Thyroid gland (tissue), 4 donors: ENCODE measurements at regions not wholly inside any gene's neighbourhood (a gene's known extent, or its start where the extent isn't known, plus 50 kb on each side); places are given as distances from the start of the nearest gene placed in this dataset.

Experiments used
- POLR2A ChIP-seq, 2 donors: fragments of 450-650 bp; IDR thresholded peaks; one replicate each; pipeline ENCODE4 v1.6.1; 2017; ENCODE audit warnings: antibody characterized with exemption in 2 of 2, mild to moderate bottlenecking in 2 of 2, moderate library complexity in 1 of 2
- TF ChIP-seq, protein P1 (sequence below), 6 experiments: fragments of 200-600 bp in 3 of 6; fragments of 450-650 bp in 3 of 6; sonication (generic) in 3 of 6; IDR thresholded peaks; one replicate each; pipeline ENCODE4 v1.5.1; 2016 to 2019; ENCODE audit warnings: antibody characterized with exemption in 6 of 6, mild to moderate bottlenecking in 2 of 6, inconsistent platforms in 1 of 6, moderate library complexity in 1 of 6

DNA sequence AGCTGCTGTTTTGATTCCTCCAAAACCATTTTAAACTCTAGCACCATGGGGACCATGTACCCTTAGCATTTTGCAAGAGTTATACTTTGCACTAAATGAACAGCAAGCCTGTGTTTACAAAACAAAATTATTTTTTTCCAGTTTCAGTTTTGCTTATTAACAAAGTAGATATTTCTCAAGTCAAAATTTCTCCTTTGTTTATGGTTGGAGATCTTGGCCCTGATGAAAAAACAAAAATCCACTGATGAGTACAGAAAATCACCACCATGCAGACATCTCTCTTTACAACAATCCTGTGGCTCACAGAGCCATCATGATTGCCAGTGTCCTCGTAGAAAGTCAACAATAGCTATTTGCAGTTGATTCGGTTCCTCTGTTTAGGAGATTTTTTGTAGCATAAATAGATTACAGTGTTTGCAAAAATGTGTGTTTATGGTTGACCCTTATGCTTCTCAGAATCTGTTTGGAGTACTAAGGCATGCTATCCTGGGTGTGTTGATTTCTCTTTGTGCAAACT is 201.1 kb upstream of the NUDT4 start:
- TF ChIP-seq, protein P1, sequence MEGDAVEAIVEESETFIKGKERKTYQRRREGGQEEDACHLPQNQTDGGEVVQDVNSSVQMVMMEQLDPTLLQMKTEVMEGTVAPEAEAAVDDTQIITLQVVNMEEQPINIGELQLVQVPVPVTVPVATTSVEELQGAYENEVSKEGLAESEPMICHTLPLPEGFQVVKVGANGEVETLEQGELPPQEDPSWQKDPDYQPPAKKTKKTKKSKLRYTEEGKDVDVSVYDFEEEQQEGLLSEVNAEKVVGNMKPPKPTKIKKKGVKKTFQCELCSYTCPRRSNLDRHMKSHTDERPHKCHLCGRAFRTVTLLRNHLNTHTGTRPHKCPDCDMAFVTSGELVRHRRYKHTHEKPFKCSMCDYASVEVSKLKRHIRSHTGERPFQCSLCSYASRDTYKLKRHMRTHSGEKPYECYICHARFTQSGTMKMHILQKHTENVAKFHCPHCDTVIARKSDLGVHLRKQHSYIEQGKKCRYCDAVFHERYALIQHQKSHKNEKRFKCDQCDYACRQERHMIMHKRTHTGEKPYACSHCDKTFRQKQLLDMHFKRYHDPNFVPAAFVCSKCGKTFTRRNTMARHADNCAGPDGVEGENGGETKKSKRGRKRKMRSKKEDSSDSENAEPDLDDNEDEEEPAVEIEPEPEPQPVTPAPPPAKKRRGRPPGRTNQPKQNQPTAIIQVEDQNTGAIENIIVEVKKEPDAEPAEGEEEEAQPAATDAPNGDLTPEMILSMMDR (IDR thresholded peaks at IDR 0.05): no peak
- TF ChIP-seq POLR2A (IDR thresholded peaks at IDR 0.05): no peak
